CD1c-positive myeloid dendritic cell (primary cell): ENCODE measurements at regions not wholly inside any gene's neighbourhood (a gene's known extent, or its start where the extent isn't known, plus 50 kb on each side); places are given as distances from the start of the nearest gene placed in this dataset.
A peak's percentile ranks its signal among the peaks of the same experiment; 100 is the strongest.
"Not testable (repeated sequence)": the region's sequence is repeated elsewhere in the genome, so short reads cannot be mapped to it uniquely, and the experiment has no call there.

Source experiments
- DNase-seq: peaks from one replicate; pipeline ENCODE4 v3.0.0-alpha.2; 2016; ENCODE audit errors: extremely low spot score

GRCh38 chr1:226461087-226461486 is 53.2 kb upstream of the PARP1 start:
- DNase-seq, result no peak

DNA sequence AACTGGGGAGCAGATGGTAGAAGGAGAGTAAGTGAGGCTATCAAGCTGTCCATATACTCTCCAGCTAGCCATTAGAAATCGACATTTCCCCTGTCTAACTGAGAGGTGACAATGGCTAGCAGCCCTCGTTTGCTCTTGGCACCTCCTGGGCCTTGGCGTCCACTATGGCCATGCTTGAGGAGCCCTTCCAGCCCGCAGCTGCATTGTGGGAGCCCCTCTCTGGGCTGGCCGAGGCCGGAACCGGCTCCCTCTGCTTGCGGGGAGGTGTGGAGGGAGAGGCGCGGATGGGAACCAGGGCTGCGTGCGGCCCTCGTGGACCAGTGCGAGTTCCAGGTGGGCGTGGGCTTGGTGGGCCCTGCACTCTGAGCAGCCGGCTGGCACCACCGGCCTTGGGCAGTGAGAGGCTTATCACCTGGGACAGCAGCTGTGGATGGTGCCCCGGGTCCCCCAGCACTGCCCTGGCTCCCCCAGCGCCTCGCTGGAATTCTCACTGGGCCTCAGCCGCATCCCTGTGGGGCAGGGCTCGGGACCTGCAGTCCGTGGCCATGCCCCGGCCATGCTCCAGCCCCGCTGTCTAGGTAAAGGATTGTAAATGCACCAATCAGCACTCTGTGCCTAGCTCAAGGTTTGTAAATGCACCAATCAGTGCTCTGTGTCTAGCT is 56.2 kb upstream of the PARP1 start:
- DNase-seq, result no peak

DNA sequence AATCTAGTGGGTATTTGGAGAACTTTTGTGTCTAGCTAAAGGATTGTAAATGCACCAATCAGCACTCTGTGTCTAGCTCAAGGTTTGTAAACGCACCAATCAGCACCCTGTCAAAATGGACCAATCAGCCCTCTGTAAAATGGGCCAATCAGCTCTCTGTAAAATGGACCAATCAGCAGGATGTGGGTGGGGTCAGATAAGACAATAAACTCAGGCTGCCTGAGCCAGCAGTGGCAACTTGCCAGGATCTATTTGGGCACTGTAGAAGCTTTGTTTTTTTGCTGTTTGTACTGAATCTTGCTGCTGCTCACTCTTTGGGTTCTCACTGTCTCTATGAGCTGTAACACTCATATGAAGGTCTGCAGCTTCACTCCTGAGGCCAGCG is 56.7 kb upstream of the PARP1 start:
- DNase-seq, result not testable (repeated sequence)

GRCh38 chr1:226466296-226466695 is 58.4 kb upstream of the PARP1 start:
- no peak for DNase-seq

DNA sequence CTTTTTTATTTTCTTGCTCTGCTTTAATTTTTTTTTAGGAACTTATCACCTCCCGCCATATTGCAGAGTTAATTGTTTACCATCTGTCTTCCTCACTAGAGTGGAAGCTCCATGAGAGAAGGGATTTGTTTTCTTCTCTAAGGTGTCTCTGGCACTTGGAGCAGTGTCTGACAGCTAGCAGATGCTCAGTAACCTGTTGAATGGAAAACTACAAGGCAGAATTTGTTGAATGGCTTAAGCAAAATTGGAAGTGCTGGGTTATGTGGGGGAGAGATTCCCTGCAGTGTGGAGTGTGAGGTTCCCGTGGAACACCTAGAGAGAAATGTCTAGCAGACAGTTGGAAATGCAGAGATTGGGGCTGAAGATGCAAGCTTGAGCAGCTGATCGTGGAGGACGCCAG is 59.5 kb upstream of the PARP1 start:
- DNase-seq, result no peak

GRCh38 chr1:226470921-226471866 is 63.3 kb upstream of the PARP1 start:
- DNase-seq, result peak; percentile 1

DNA sequence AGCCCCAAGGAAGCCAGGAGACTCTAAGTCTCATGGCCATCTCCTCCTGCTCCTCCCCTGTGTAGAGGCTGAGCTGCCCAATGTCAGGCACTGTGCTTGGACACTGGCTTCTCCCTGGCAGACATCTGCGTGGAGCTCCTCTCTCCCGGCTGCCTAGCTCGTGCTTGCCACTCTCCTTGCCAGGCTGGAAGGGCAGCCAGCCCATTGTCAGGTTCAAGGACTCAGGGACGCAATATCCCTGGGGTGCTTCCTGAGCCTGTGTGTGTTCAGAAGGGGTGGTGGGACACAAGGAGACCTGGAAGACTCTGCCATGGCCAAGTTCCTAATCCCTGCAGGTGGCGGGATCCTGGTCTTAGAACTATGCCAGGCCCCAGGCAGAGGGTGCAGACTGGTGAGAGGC is 65.4 kb upstream of the PARP1 start:
- DNase-seq, result no peak

- DNase-seq, result no peak
Measured at GRCh38 chr1:226474041-226474440, 66.1 kb upstream of the PARP1 start.

DNA sequence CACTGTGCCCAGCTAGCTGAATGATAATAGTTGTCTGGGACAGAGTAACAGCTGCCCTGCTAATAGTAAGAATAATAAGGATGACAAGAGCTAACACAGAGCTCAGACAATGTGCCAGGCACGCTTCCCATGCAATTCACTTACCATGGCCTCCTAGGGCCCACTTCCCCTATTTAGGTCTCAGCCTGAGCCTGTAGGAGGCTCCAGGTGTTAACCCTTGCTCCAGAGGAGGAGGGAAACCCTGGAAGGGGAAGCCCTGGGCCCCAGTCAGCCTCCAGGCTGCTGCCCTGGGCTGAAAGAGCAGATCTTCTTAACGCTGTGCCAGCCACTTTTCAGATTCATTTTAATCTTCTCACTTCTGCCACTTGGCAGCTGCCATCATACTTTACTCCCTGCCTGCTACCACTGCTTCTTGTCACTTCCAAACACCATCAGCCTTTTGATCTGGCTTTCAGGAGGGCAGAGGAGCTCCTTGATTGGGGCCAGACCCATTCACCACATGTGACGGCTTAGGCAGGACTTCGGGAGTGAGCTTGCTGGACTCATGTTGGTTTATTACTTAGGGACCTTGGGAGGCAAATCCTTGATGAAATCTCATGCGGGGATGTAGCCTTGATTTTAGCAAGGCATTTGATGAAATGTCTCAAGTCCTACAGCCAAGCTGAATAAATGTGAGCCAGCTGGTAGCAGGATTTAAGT is 66.7 kb upstream of the PARP1 start:
- DNase-seq, result no peak

DNA sequence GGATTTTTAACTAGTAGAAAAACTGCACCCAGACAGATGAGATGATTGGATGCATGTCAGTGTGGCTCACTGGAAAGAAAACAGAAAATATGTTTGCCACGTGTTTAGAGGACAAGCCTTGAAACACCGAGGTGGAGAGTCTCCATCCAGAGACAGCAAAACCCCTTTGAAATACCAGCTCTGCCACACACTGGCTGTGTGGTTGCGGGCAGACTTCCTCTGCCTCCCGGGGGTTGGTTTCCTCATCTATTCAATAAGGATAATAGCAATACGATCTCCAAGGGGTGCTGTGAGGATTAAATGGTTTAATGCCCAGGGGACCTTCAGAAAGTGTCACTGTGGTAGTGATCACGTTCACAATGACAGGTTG is 67.2 kb upstream of the PARP1 start:
- no peak for DNase-seq

DNA sequence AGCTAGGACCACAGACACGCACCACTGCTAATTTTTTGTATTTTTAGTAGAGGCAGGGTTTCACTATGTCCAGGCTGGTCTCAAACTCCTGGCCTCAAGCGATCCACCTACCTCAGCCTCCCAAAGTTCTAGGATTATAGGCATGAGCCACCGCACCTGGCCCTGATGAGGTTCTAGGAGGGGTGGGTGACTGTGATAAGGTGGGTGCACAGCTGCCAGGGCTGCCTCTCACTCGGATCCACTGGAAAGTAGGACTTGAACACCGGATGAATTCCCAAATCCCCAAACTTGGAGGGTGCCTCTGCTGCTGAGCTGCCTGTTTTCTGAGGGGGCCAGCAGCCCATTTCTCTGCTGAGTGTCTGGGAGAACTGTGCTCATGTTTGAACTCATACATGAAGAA is 68.2 kb upstream of the PARP1 start:
- no peak for DNase-seq

GRCh38 chr1:226476648-226477319 is 68.9 kb upstream of the PARP1 start:
- DNase-seq, result no peak

DNA sequence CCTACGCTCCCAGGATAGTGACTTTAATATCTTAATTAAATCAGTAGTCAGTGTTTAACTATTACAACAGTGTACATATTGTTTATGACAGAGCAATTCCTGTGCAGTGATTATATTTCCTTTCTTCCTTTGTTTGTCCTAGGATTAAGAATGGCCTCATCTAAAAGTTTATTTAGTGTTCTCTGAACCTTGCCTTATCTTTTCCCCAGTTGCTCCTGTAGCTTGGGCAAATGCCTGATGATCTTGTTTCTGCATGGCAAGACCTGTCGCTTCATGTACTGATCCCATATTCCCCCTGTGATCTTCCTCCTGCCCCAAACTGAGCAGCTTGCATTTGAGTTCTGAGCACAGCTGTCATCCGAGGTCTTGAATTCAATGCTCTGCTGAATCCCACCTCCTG is 69.1 kb upstream of the STUM start:
- no peak for DNase-seq

GRCh38 chr1:226480461-226480860 is 68.1 kb upstream of the STUM start:
- DNase-seq, result no peak

GRCh38 chr1:226481133-226481532 is 67.4 kb upstream of the STUM start:
- no peak for DNase-seq

DNA sequence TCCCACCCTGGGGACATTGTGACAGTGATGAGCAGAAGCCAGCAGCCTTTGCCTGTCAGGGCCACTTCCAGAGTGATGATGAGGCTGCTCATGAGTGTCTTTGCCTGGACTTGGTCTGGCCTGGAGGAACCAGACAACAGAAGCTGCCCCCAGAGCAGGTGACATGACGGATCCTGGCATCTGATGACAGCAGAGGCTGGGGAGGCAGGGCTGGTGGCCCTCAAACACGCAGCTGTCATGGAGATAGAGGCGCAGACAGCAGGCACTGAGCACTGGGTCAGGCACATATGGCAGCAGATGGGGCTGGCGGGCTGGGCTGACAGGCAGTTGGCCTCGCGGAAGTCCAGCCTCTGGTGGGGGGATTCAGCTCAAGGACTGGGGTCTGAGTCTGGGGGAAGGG is 66.4 kb upstream of the STUM start:
- no peak for DNase-seq

- no peak for DNase-seq
Measured at GRCh38 chr1:226482975-226483700, 65.4 kb upstream of the STUM start.

- DNase-seq, result no peak
Measured at GRCh38 chr1:226485192-226485591, 63.4 kb upstream of the STUM start.

DNA sequence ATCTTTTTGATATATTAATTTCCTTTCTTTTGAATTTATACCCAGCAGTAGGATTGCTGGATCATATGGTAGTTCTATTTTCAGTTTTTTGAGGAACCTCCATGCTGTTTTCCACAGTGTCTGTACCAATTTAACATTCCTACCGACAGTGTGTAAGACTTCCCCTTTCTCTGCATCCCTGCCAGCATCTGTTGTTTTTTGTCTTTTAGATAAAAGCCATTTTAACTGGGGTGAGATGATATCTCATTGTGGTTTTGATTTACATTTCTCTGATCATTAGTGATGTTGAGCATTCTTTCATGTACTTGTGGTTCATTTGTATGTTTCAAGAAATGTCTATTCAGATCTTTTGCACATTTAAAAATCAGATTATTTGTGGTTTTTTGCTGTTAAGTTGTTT is 62.4 kb upstream of the STUM start:
- DNase-seq, result no peak

DNA sequence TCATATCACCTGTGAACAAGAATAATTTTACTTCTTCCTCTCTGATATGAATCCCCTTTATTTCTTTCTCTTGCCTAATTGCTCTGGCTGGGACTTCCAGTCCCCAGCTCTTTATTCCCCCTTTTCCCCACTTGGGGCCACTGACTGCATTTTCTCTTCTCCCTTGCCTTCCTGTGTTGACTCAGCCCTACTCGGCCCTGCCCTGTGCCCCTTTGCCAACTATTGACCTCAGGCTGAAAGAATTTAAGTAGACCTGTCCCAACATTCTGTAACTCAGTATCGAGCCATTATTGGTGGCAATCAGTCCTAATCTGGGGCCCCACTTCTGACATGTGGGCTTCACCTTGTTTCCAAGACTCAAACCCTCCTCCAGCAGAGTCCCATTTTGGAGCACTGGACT is 60.6 kb upstream of the STUM start:
- no peak for DNase-seq

GRCh38 chr1:226489718-226490425 is 58.7 kb upstream of the STUM start:
- DNase-seq, result no peak
